ENCODE measurements at regions not wholly inside any gene's neighbourhood (a gene's known extent, or its start where the extent isn't known, plus 50 kb on each side); places are given as distances from the start of the nearest gene placed in this dataset.

- no peak for ATAC-seq
- H3K9ac ChIP-seq (ENCODE audit: low read length) = no peak overlapping the region
- no peaks in the 10 kb centered on the region for H3K36me3 ChIP-seq (ENCODE audit: control insufficient read depth in 1 of 2, insufficient read depth in 2 of 2, low read length in 2 of 2)
- no peaks in the 10 kb centered on the region for H3K4me1 ChIP-seq (ENCODE audit: control insufficient read depth in 1 of 2, insufficient read depth in 2 of 2, low read length in 2 of 2)
- RAD21 ChIA-PET (ENCODE audit: low non-redundant PET in 1 of 2, low total read pairs in 2 of 2, uncharacterized antibody in 2 of 2, unreplicated experiment in 2 of 2) = no interaction called here
- no peak for TF ChIP-seq CTCF (IDR thresholded peaks at IDR 0.05 in 2 of 3, conservative IDR thresholded peaks at IDR 0.05 in 1 of 3; ENCODE audit: borderline replicate concordance in 1 of 3, insufficient read depth in 1 of 3, low read depth in 2 of 3, low read length in 2 of 3)
- no peak for TF ChIP-seq ATF3 (IDR thresholded peaks at IDR 0.05)
- TF ChIP-seq ZBTB33 (IDR thresholded peaks at IDR 0.05; ENCODE audit: extremely low read depth, insufficient replicate concordance, low read length) = no peak
- TF ChIP-seq ELF1 (IDR thresholded peaks at IDR 0.05; ENCODE audit: borderline replicate concordance, low read depth) = no peak
- TF ChIP-seq CBX3 (IDR thresholded peaks at IDR 0.05; ENCODE audit: low read depth) = no peak
- no peak for TF ChIP-seq EGR1 (IDR thresholded peaks at IDR 0.05; ENCODE audit: low read depth)
- no peak for TF ChIP-seq FOSL1 (IDR thresholded peaks at IDR 0.05; ENCODE audit: low read depth)
- no peak for TF ChIP-seq CEBPB (IDR thresholded peaks at IDR 0.05; ENCODE audit: low read depth)
- TF ChIP-seq EZH2phosphoT487 (IDR thresholded peaks at IDR 0.05; ENCODE audit: borderline replicate concordance) = no peak
- TF ChIP-seq ZNF274 (IDR thresholded peaks at IDR 0.05; ENCODE audit: low read depth, low read length) = no peak
- no peak for TF ChIP-seq POLR2A (IDR thresholded peaks at IDR 0.05; ENCODE audit: borderline replicate concordance, extremely low read depth, insufficient read depth, insufficient read length)
- TF ChIP-seq YY1 (IDR thresholded peaks at IDR 0.05; ENCODE audit: extremely low read depth, insufficient replicate concordance, low read depth, low read length) = no peak
- no peak for TF ChIP-seq REST (IDR thresholded peaks at IDR 0.05; ENCODE audit: low read depth)
- TF ChIP-seq RAD21 (IDR thresholded peaks at IDR 0.05; ENCODE audit: low read depth) = no peak
- no peak for TF ChIP-seq ZFX (IDR thresholded peaks at IDR 0.05)
- no peak for TF ChIP-seq MAX (IDR thresholded peaks at IDR 0.05)
- intact Hi-C loops (cut with micrococcal nuclease) = no loop called here
- H3K27ac ChIP-seq (ENCODE audit: low read depth, low read length) = no peak overlapping the region
- no peaks in the 10 kb centered on the region for H3K79me2 ChIP-seq (ENCODE audit: insufficient read depth, low read length)
- BruUV-seq (replicated peaks) = no TSS peak
- DNase-seq (ENCODE audit: low read depth, low spot score) = no peak
- POLR2A ChIA-PET = no interaction called here
- H4K20me1 ChIP-seq (ENCODE audit: insufficient read depth) = no peaks in the 10 kb centered on the region
- CTCF ChIA-PET = no interaction called here
- no peaks in the 10 kb centered on the region for H3K9me3 ChIP-seq (ENCODE audit: control insufficient read depth in 1 of 2, insufficient read depth in 1 of 2, low read depth in 1 of 2, low read length in 2 of 2)
- H3K4me3 ChIP-seq (replicated peaks in 1 of 2; ENCODE audit: low read depth in 1 of 2, low read length in 2 of 2) = no peak overlapping the region
- H3K9me2 ChIP-seq (ENCODE audit: insufficient read depth) = no peaks in the 10 kb centered on the region
- H3K27me3 ChIP-seq (ENCODE audit: insufficient read depth, low read length) = no peaks in the 10 kb centered on the region
- H2AFZ ChIP-seq (ENCODE audit: low read depth, low read length, poor library complexity, severe bottlenecking) = no peak overlapping the region
- no peak overlapping the region for H3K4me2 ChIP-seq (ENCODE audit: low read length)
Observed at GRCh38 chr13:73924607-73925006, 209.6 kb downstream of the KLF12 start.

Measured in HCT116 (cell line).